ENCODE measurements at regions not wholly inside any gene's neighbourhood (a gene's known extent, or its start where the extent isn't known, plus 50 kb on each side); places are given as distances from the start of the nearest gene placed in this dataset.
A peak's percentile ranks its signal among the peaks of the same experiment; 100 is the strongest.

GRCh38 chr17:34420254-34420766 is 57.3 kb upstream of the CCL1 start:
- DNase-seq (ENCODE audit: low read depth, low spot score): peak; percentile 31

- no peak for DNase-seq (ENCODE audit: low read depth, low spot score)
Observed at GRCh38 chr17:34416116-34416515, 53.1 kb upstream of the CCL1 start.

DNA sequence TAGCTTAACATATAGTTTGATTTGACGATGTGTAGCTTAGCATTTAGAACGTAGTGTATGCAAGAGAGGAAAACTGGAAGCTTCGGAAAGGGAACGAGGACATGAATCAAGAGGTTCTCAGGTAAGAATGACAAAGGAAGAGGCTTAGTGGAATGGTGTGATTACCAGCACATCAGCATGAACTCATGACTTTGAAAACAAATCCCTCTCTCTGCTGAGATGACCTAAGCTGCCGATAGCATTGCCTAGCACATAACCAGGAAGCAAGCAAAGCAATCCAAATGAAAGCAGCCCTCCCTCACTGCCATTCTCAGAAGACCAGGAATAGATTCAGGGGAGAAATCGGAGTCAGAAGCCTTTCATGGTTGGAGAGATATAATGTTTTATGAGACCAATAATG is 51.3 kb upstream of the CCL1 start:
- DNase-seq (ENCODE audit: low read depth, low spot score): no peak

GRCh38 chr17:34413443-34414119 is 50.5 kb upstream of the CCL1 start:
- DNase-seq (ENCODE audit: low read depth, low spot score): no peak

- no peak for DNase-seq (ENCODE audit: low read depth, low spot score)
Observed at GRCh38 chr17:34412965-34413441, 50.0 kb upstream of the CCL1 start.

Measured in smooth muscle cell of the brain vasculature (primary cell).